ENCODE measurements at regions not wholly inside any gene's neighbourhood (a gene's known extent, or its start where the extent isn't known, plus 50 kb on each side); places are given as distances from the start of the nearest gene placed in this dataset.

GRCh38 chr7:35450456-35451214 lies 196.7 kb upstream of the TBX20 start:
- H3K27ac ChIP-seq, result no peak overlapping the region
- H3K27me3 ChIP-seq, result peaks cover 10% of the 10 kb centered on the region
- H3K4me1 ChIP-seq (replicated peaks in 1 of 2), result no peaks in the 10 kb centered on the region
- intact Hi-C loops (cut with DNase I), result no loop called here
- WGBS, 4 donors, result 58 to 76% (median 69%) methylated on average over 3 of the region's 3 CpGs
- H3K9me3 ChIP-seq (replicated peaks in 1 of 3), result no peaks in the 10 kb centered on the region
- H3K36me3 ChIP-seq (replicated peaks in 1 of 2), result no peaks in the 10 kb centered on the region
- no peak overlapping the region for H3K4me3 ChIP-seq
- no peak for DNase-seq
- TF ChIP-seq POLR2A (IDR thresholded peaks at IDR 0.05), result no peak
- no peak for TF ChIP-seq CTCF (IDR thresholded peaks at IDR 0.05)

GRCh38 chr7:35448486-35448885 lies 194.6 kb upstream of the TBX20 start:
- Histone ChIP-seq H3K4me3 (no peak overlapping the region), H3K27me3 (no peaks in the 10 kb centered on the region), H3K36me3 (replicated peaks in 1 of 2) (no peaks in the 10 kb centered on the region), H3K4me1 (replicated peaks in 1 of 2) (no peaks in the 10 kb centered on the region), H3K9me3 (replicated peaks in 1 of 3) (no peaks in the 10 kb centered on the region), H3K27ac (no peak overlapping the region)
- intact Hi-C loops (cut with DNase I), result no loop called here
- TF ChIP-seq POLR2A (IDR thresholded peaks at IDR 0.05), result no peak
- no peak for TF ChIP-seq CTCF (IDR thresholded peaks at IDR 0.05)
- 64 to 74% (median 72%) methylated on average over 4 of the region's 4 CpGs for WGBS, 4 donors
- no peak for DNase-seq

GRCh38 chr7:35446091-35446490 lies 192.2 kb upstream of the TBX20 start:
- no peaks in the 10 kb centered on the region for H3K9me3 ChIP-seq (replicated peaks in 1 of 3)
- intact Hi-C loops (cut with DNase I), result no loop called here
- no peak for DNase-seq
- WGBS, 4 donors, result 69 to 80% (median 73%) methylated on average over 6 of the region's 6 CpGs
- no peaks in the 10 kb centered on the region for H3K27me3 ChIP-seq
- TF ChIP-seq POLR2A (IDR thresholded peaks at IDR 0.05) (no peak), CTCF (IDR thresholded peaks at IDR 0.05) (no peak)
- no peak overlapping the region for H3K27ac ChIP-seq
- no peaks in the 10 kb centered on the region for H3K4me1 ChIP-seq (replicated peaks in 1 of 2)
- H3K36me3 ChIP-seq (replicated peaks in 1 of 2), result no peaks in the 10 kb centered on the region
- H3K4me3 ChIP-seq, result no peak overlapping the region

GRCh38 chr7:35437619-35438275 lies 183.8 kb upstream of the TBX20 start:
- Histone ChIP-seq H3K27me3 (no peaks in the 10 kb centered on the region), H3K36me3 (replicated peaks in 1 of 2) (no peaks in the 10 kb centered on the region), H3K4me3 (no peak overlapping the region), H3K9me3 (replicated peaks in 1 of 3) (no peaks in the 10 kb centered on the region), H3K4me1 (replicated peaks in 1 of 2) (no peaks in the 10 kb centered on the region), H3K27ac (no peak overlapping the region)
- TF ChIP-seq CTCF (IDR thresholded peaks at IDR 0.05), result no peak
- TF ChIP-seq POLR2A (IDR thresholded peaks at IDR 0.05), result no peak
- intact Hi-C loops (cut with DNase I), result no loop called here
- WGBS, 4 donors, result 68 to 75% (median 71%) methylated on average over 2 of the region's 2 CpGs
- DNase-seq, result no peak
